HCT116 (cell line): ENCODE measurements at regions not wholly inside any gene's neighbourhood (a gene's known extent, or its start where the extent isn't known, plus 50 kb on each side); places are given as distances from the start of the nearest gene placed in this dataset.

ENCODE experiments used
- ATAC-seq: fragments of 200-7000 bp; cut with Tn5 transposase; 2 replicates; pipeline ENCODE4 v1.9.1; 2020; ENCODE audit warnings: mild to moderate bottlenecking, moderate library complexity
- BruUV-seq: library from RNA; stranded (reverse); fragments of 400-500 nt; replicated peaks from 2 replicates; lab custom pipeline; 2021; lab: Mats Ljungman, UMichigan
- CTCF ChIA-PET: fragments of 300-600 bp; sonication (Branson Sonifier 250); formaldehyde crosslinking; loops from one replicate; lab custom pipeline; 2021; ENCODE audit warnings: antibody characterized with exemption; lab: Charles Lee
- POLR2A ChIA-PET: fragments of 300-600, 350-600 bp; sonication (Branson Sonifier 250); formaldehyde crosslinking; loops from one replicate; lab custom pipeline; 2021; ENCODE audit warnings: antibody characterized with exemption; lab: Charles Lee
- RAD21 ChIA-PET, 2 experiments: fragments of 300-600 bp; sonication (Branson Sonifier 250); formaldehyde crosslinking; loops; one replicate each; lab custom pipeline; 2023; ENCODE audit warnings: low total read pairs in 2 of 2; ENCODE audit not compliant: uncharacterized antibody in 2 of 2, unreplicated experiment in 2 of 2, low non-redundant PET in 1 of 2; lab: Charles Lee
- DNase-seq: peaks from one replicate; pipeline ENCODE4 v3.0.0-alpha.2; 2010; ENCODE audit warnings: low read depth, low spot score
- H2AFZ ChIP-seq: fragments of 200-600 bp; shearing (Covaris generic), sonication (generic); 2 replicates; pipeline ENCODE4 v1.6.1; 2017; ENCODE audit warnings: low read depth, mixed run types, mixed read lengths, antibody characterized with exemption, low read length; ENCODE audit not compliant: poor library complexity, severe bottlenecking
- H3K27ac ChIP-seq: 2 replicates; pipeline ENCODE4 v1.5.1; 2012; ENCODE audit warnings: low read depth, low read length
- H3K27me3 ChIP-seq: fragments of 200-600 bp; sonication (generic); 2 replicates; pipeline ENCODE4 v1.6.1; 2016; ENCODE audit warnings: mixed run types, low read length, mixed read lengths; ENCODE audit not compliant: insufficient read depth
- H3K36me3 ChIP-seq, 2 experiments: fragments of 200-500 bp in 1 of 2; fragments of 200-600 bp in 1 of 2; sonication (Bioruptor generic) in 1 of 2; sonication (generic) in 1 of 2; 2 replicates each; pipeline versions ENCODE4 v1.5.1 to v1.6.1; 2014 to 2016; ENCODE audit warnings: low read length in 2 of 2, inconsistent platforms in 1 of 2, mixed read lengths in 1 of 2, mixed run types in 1 of 2; ENCODE audit not compliant: insufficient read depth in 2 of 2, control insufficient read depth in 1 of 2
- H3K4me1 ChIP-seq, 2 experiments: fragments of 200-600 bp in 1 of 2; sonication (generic) in 1 of 2; 2 replicates each; pipeline versions ENCODE4 v1.5.1 to v1.6.1; 2012 to 2017; ENCODE audit warnings: low read length in 2 of 2, inconsistent platforms in 1 of 2, mild to moderate bottlenecking in 1 of 2, mixed read lengths in 1 of 2, mixed run types in 1 of 2, moderate library complexity in 1 of 2; ENCODE audit not compliant: insufficient read depth in 2 of 2, control insufficient read depth in 1 of 2
- H3K4me2 ChIP-seq: fragments of 200-600 bp; sonication (generic); 2 replicates; pipeline ENCODE4 v1.6.1; 2017; ENCODE audit warnings: mixed run types, low read length, mixed read lengths
- H3K4me3 ChIP-seq, 2 experiments: fragments of 200-600 bp in 1 of 2; sonication (generic) in 1 of 2; replicated peaks in 1 of 2; 2 replicates each; pipeline ENCODE4 v1.5.1; 2011 to 2016; ENCODE audit warnings: low read length in 2 of 2, control low read depth in 1 of 2, low read depth in 1 of 2, mild to moderate bottlenecking in 1 of 2, mixed read lengths in 1 of 2, mixed run types in 1 of 2
- H3K79me2 ChIP-seq: fragments of 200-600 bp; sonication (generic); 2 replicates; pipeline ENCODE4 v1.6.1; 2017; ENCODE audit warnings: mild to moderate bottlenecking, mixed run types, low read length, moderate library complexity, mixed read lengths; ENCODE audit not compliant: insufficient read depth
- H3K9ac ChIP-seq: fragments of 200-600 bp; sonication (generic); 2 replicates; pipeline ENCODE4 v1.6.1; 2016; ENCODE audit warnings: low read length, mixed read lengths
- H3K9me2 ChIP-seq: fragments of 200-600 bp; sonication (generic), shearing (Covaris generic); 2 replicates; pipeline ENCODE4 v1.6.1; 2017; ENCODE audit warnings: mixed run types, mild to moderate bottlenecking, moderate library complexity; ENCODE audit not compliant: insufficient read depth
- H3K9me3 ChIP-seq, 2 experiments: fragments of 200-500 bp in 1 of 2; fragments of 200-600 bp in 1 of 2; sonication (Bioruptor generic) in 1 of 2; sonication (generic) in 1 of 2; 2 replicates each; pipeline ENCODE4 v1.6.1; 2014 to 2017; ENCODE audit warnings: low read length in 2 of 2, mixed read lengths in 2 of 2, inconsistent platforms in 1 of 2, low read depth in 1 of 2, mild to moderate bottlenecking in 1 of 2, mixed run types in 1 of 2, moderate library complexity in 1 of 2; ENCODE audit not compliant: control insufficient read depth in 1 of 2, insufficient read depth in 1 of 2
- H4K20me1 ChIP-seq: fragments of 200-600 bp; sonication (generic), shearing (Covaris generic); 2 replicates; pipeline ENCODE4 v1.6.1; 2017; ENCODE audit warnings: mixed run types, mild to moderate bottlenecking, moderate library complexity; ENCODE audit not compliant: insufficient read depth
- CBX3 ChIP-seq: IDR thresholded peaks from 2 replicates; pipeline ENCODE4 v1.6.1; 2012; ENCODE audit warnings: low read depth
- CEBPB ChIP-seq: IDR thresholded peaks from 2 replicates; pipeline ENCODE4 v1.6.1; 2012; ENCODE audit warnings: low read depth
- EZH2phosphoT487 ChIP-seq: fragments of 200-600 bp; IDR thresholded peaks from 2 replicates; pipeline ENCODE4 v1.6.1; 2018; ENCODE audit warnings: antibody characterized with exemption, borderline replicate concordance
- JUND ChIP-seq: IDR thresholded peaks from 2 replicates; pipeline ENCODE4 v1.6.1; 2012
- POLR2A ChIP-seq: IDR thresholded peaks from 2 replicates; pipeline ENCODE4 v1.7.0; 2011; ENCODE audit warnings: borderline replicate concordance; ENCODE audit not compliant: insufficient read depth, insufficient read length; ENCODE audit errors: extremely low read depth
- intact Hi-C: fragments of 100-400 bp; cut with micrococcal nuclease; formaldehyde crosslinking; loops from 2 replicates; pipeline ENCODE4 v1.10.0; 2022
- TF ChIP-seq, protein P1 (sequence below): IDR thresholded peaks from 2 replicates; pipeline ENCODE4 v1.6.1; 2012

DNA sequence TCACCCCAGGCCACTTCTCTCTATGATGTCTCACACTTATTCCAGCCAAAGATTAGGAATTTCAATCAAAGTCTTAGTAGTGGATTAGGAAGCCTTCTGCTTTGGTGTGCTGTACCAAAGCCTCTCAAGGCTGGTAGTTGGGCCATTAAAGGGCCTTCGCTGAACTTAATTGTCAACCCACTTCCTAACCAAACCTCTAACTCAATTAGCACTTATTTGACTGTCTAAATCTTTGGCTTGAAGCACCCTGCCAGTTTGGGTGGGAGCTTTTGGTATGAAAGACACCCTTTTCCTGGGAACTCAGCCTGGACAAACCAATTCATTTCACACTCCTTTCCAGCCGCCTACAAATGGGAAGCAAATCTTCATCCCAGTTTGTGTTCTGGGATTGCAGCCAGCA is 81.5 kb downstream of the BMP2 start:
- Histone ChIP-seq H3K4me2 (no peak overlapping the region), H3K27ac (no peak overlapping the region), H3K4me3 (no peak overlapping the region), H3K4me1 (no peaks in the 10 kb centered on the region), H3K79me2 (no peaks in the 10 kb centered on the region), H3K9me2 (no peaks in the 10 kb centered on the region), H3K27me3 (no peaks in the 10 kb centered on the region), H3K36me3 (no peaks in the 10 kb centered on the region), H3K9ac (no peak overlapping the region), H3K9me3 (peaks cover 4 to 8% of the 10 kb centered on the region in 2 experiments; a peak in 1 of 4 replicates), H4K20me1 (no peaks in the 10 kb centered on the region), H2AFZ (no peak overlapping the region)
- BruUV-seq, result no TSS peak
- CTCF ChIA-PET, result no interaction called here
- ATAC-seq, result no peak
- RAD21 ChIA-PET, result no interaction called here
- intact Hi-C loops, result no loop called here
- TF ChIP-seq, protein P1, sequence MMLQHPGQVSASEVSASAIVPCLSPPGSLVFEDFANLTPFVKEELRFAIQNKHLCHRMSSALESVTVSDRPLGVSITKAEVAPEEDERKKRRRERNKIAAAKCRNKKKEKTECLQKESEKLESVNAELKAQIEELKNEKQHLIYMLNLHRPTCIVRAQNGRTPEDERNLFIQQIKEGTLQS, result no peak
- POLR2A ChIA-PET, result no interaction called here
- no peak for DNase-seq

DNA sequence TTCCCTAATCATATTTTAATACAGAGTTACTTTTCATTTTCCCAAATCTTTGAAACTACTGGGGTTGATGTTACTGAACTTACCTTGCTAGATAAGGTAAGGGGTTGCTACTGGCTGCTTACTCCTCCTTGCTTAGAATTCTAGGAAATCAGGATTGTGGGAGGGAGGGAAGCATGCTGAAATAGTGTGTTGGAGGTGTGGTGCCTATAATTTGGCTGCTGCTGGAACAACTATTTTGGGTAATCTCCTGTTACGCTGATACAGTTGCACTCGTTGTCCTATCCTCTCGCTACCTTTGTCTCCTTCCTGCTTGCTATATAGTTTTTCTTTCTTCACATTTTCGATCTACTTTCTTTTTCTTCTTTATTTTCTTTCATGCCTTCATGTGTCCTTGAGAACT is 83.7 kb downstream of the BMP2 start:
- Histone ChIP-seq H3K4me2 (no peak overlapping the region), H3K27me3 (no peaks in the 10 kb centered on the region), H3K9me2 (no peaks in the 10 kb centered on the region), H4K20me1 (no peaks in the 10 kb centered on the region), H3K27ac (no peak overlapping the region), H3K36me3 (no peaks in the 10 kb centered on the region), H2AFZ (no peak overlapping the region), H3K9ac (no peak overlapping the region), H3K79me2 (no peaks in the 10 kb centered on the region), H3K4me1 (no peaks in the 10 kb centered on the region), H3K4me3 (no peak overlapping the region), H3K9me3 (peaks cover 4 to 9% of the 10 kb centered on the region in 2 experiments; a peak in 1 of 4 replicates)
- POLR2A ChIA-PET, result no interaction called here
- CTCF ChIA-PET, result no interaction called here
- DNase-seq, result no peak
- no peak for TF ChIP-seq JUND
- TF ChIP-seq CBX3, result no peak
- TF ChIP-seq EZH2phosphoT487, result no peak
- TF ChIP-seq CEBPB, result no peak
- no peak for TF ChIP-seq POLR2A
- RAD21 ChIA-PET, result no interaction called here
- no TSS peak for BruUV-seq
- intact Hi-C loops, result no loop called here
- ATAC-seq, result no peak
